SK-N-SH treated with all-trans-retinoic acid at 6 μM for 48 hours (cell line): ENCODE measurements at regions not wholly inside any gene's neighbourhood (a gene's known extent, or its start where the extent isn't known, plus 50 kb on each side); places are given as distances from the start of the nearest gene placed in this dataset.

Experiments used
- ARNTL ChIP-seq: fragments of 450-650 bp; formaldehyde crosslinking; IDR thresholded peaks from 2 replicates; pipeline ENCODE4 v1.5.0; 2020; ENCODE audit warnings: low read depth, mild to moderate bottlenecking, moderate library complexity, borderline replicate concordance
- CSDC2 ChIP-seq: fragments of 250-450 bp; sonication (Bioruptor Pico); IDR thresholded peaks from 2 replicates; pipeline ENCODE4 v1.5.0; 2020; ENCODE audit warnings: mild to moderate bottlenecking, moderate library complexity
- GLIS3 ChIP-seq: fragments of 250-450 bp; sonication (Bioruptor Pico); IDR thresholded peaks from 2 replicates; pipeline ENCODE4 v1.5.0; 2020; ENCODE audit warnings: mild to moderate bottlenecking, moderate library complexity
- ISL1 ChIP-seq: fragments of 250-450 bp; sonication (Bioruptor Pico); IDR thresholded peaks from 2 replicates; pipeline ENCODE4 v2.1.2; 2022; ENCODE audit warnings: mild to moderate bottlenecking, moderate library complexity
- OSR1 ChIP-seq: fragments of 250-450 bp; sonication (Bioruptor Pico); IDR thresholded peaks from 2 replicates; pipeline ENCODE4 v1.8.0; 2022; ENCODE audit warnings: moderate library complexity, mild to moderate bottlenecking, inconsistent platforms
- PPARA ChIP-seq: fragments of 250-450 bp; sonication (Bioruptor Pico); IDR thresholded peaks from 2 replicates; pipeline ENCODE4 v1.5.0; 2020; ENCODE audit warnings: mild to moderate bottlenecking, borderline replicate concordance
- RARB ChIP-seq: fragments of 250-450 bp; sonication (Bioruptor Pico); IDR thresholded peaks from 2 replicates; pipeline ENCODE4 v1.8.0; 2021; ENCODE audit warnings: mild to moderate bottlenecking, moderate library complexity
- TCF4 ChIP-seq: fragments of 250-450 bp; sonication (Bioruptor Pico); IDR thresholded peaks from 2 replicates; pipeline ENCODE4 v1.8.0; 2021; ENCODE audit warnings: mild to moderate bottlenecking, moderate library complexity, borderline replicate concordance
- ZFP3 ChIP-seq: fragments of 250-450 bp; sonication (Bioruptor Pico); IDR thresholded peaks from 2 replicates; pipeline ENCODE4 v1.5.0; 2020; ENCODE audit warnings: mild to moderate bottlenecking, moderate library complexity
- TF ChIP-seq, protein P1 (sequence below): fragments of 250-450 bp; sonication (Bioruptor Pico); IDR thresholded peaks from 2 replicates; pipeline ENCODE4 v1.8.0; 2020; ENCODE audit warnings: mild to moderate bottlenecking, moderate library complexity, borderline replicate concordance

GRCh38 chr6:20334962-20335361 is 66.7 kb upstream of the E2F3 start:
- TF ChIP-seq PPARA (CRISPR knock-in tag) (no peak), TCF4 (CRISPR knock-in tag) (no peak), ZFP3 (no peak), GLIS3 (CRISPR knock-in tag) (no peak), RARB (CRISPR knock-in tag) (no peak), ARNTL (CRISPR knock-in tag) (no peak), CSDC2 (CRISPR knock-in tag) (no peak), ISL1 (CRISPR knock-in tag) (no peak), OSR1 (CRISPR knock-in tag) (no peak)
- TF ChIP-seq, protein P1, sequence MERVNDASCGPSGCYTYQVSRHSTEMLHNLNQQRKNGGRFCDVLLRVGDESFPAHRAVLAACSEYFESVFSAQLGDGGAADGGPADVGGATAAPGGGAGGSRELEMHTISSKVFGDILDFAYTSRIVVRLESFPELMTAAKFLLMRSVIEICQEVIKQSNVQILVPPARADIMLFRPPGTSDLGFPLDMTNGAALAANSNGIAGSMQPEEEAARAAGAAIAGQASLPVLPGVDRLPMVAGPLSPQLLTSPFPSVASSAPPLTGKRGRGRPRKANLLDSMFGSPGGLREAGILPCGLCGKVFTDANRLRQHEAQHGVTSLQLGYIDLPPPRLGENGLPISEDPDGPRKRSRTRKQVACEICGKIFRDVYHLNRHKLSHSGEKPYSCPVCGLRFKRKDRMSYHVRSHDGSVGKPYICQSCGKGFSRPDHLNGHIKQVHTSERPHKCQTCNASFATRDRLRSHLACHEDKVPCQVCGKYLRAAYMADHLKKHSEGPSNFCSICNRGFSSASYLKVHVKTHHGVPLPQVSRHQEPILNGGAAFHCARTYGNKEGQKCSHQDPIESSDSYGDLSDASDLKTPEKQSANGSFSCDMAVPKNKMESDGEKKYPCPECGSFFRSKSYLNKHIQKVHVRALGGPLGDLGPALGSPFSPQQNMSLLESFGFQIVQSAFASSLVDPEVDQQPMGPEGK, result no peak
